GM13977 (cell line): ENCODE measurements at regions not wholly inside any gene's neighbourhood (a gene's known extent, or its start where the extent isn't known, plus 50 kb on each side); places are given as distances from the start of the nearest gene placed in this dataset.
"Not testable (repeated sequence)": the region's sequence is repeated elsewhere in the genome, so short reads cannot be mapped to it uniquely, and the experiment has no call there.

ENCODE experiments used
- DNase-seq: peaks from one replicate; pipeline ENCODE4 v3.0.0; 2012; ENCODE audit warnings: low spot score
- in situ Hi-C: fragments of 300-500 bp; cut with MboI; formaldehyde crosslinking; loops from one replicate; pipeline ENCODE4 v1.12.0; 2022; ENCODE audit warnings: low sequenced_read_pairs, low pct_unique_long_range_greater_than_20kb, mixed read lengths, inconsistent platforms; ENCODE audit not compliant: unreplicated experiment
- TF ChIP-seq, protein P1 (sequence below): IDR thresholded peaks from 2 replicates; pipeline ENCODE4 v1.5.1; 2012; ENCODE audit warnings: mild to moderate bottlenecking, control low read depth; ENCODE audit not compliant: insufficient read depth; ENCODE audit errors: extremely low read depth, missing control alignments

DNA sequence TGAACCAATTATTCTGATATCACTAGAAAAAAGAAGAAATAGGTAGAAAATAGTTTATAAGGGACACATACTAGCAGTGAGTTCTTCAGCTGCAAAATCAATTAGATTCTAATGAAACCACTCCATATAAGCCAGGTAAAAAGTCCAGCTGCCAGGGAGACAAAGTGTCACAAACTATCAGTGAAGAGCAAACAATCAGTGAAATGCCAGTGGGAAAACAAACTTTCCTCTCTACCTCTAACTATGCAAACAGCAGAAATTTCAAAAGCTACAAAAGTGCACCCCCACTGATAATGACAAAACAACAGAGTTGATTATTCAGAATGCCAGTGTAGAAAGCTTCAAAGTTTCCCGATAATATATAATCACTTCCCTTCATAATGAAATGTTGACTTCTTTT, 637.2 kb upstream of the ITGA1 start:
- TF ChIP-seq, protein P1, sequence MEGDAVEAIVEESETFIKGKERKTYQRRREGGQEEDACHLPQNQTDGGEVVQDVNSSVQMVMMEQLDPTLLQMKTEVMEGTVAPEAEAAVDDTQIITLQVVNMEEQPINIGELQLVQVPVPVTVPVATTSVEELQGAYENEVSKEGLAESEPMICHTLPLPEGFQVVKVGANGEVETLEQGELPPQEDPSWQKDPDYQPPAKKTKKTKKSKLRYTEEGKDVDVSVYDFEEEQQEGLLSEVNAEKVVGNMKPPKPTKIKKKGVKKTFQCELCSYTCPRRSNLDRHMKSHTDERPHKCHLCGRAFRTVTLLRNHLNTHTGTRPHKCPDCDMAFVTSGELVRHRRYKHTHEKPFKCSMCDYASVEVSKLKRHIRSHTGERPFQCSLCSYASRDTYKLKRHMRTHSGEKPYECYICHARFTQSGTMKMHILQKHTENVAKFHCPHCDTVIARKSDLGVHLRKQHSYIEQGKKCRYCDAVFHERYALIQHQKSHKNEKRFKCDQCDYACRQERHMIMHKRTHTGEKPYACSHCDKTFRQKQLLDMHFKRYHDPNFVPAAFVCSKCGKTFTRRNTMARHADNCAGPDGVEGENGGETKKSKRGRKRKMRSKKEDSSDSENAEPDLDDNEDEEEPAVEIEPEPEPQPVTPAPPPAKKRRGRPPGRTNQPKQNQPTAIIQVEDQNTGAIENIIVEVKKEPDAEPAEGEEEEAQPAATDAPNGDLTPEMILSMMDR: no peak
- DNase-seq: no peak
- in situ Hi-C loops: no loop called here

DNA sequence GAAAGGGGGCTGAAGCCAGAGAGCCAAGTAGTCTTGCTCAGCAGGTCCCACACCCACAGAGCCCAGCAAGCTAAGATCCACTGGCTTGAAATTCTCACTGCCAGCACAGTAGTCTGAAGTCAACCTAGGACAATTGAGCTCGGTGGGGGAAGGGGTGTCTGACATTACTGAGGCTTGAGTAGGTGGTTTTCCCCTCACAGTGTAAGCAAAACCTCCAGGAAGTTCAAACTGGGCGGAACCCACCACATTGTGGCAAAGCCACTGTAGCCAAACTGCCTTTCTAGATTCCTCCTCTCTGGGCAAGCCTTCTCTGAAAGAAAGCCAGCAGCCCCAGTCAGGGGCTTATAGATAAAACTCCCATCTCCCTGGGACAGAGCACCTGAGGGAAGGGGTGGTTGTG, 630.9 kb upstream of the ITGA1 start:
- in situ Hi-C loops: not testable (repeated sequence)

DNA sequence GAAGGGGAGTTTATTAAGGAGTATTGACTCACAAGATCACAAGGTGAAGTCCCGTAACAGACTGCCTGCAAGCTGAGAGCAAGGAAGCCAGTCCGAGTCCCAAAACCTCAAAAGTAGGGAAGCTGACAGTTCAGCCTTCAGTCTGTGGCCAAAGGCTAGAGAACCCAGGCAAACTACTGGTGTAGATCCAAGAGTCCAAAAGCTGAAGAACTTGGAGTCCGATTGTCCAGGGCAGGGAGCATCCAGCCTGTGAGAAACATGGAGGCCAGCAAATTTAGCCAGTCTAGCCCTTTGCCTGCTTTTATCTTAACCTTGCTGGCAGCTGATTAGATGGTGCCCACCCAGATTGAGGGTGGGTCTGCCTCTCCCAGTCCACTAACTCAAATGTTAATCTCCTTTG, 621.9 kb upstream of the ITGA1 start:
- DNase-seq, in situ Hi-C loops: not testable (repeated sequence)

More for the DNA sequence above, 630.9 kb upstream of the ITGA1 start:
- DNase-seq: not testable (repeated sequence)

GRCh38 chr5:52173133-52173532, 614.6 kb upstream of the ITGA1 start:
- in situ Hi-C loops: no loop called here
- DNase-seq: no peak
- TF ChIP-seq, protein P1: no peak

- TF ChIP-seq, protein P1: no peak
- no peak for DNase-seq
- in situ Hi-C loops: no loop called here
Observed at GRCh38 chr5:52177193-52177592, 610.5 kb upstream of the ITGA1 start.

DNA sequence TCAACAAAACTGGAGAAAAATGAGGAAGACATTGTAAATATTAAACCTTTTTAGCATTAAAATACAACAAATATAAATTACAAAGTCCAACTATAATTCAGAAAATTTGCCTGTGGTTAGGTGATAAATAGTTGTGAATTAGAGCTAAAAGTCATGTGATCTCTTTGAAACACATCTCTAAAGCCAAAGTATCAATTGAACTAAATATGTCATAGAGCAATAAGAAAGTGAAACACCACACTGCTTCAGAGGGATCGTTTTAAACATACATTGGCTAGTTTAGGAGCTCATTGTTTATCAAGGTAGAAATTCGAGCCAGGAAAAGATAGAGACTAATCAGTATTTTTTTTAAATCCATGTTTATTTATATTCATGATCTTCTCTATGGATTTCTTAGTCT, 606.3 kb upstream of the ITGA1 start:
- DNase-seq: no peak
- TF ChIP-seq, protein P1: no peak
- in situ Hi-C loops: no loop called here

- TF ChIP-seq, protein P1: no peak
- DNase-seq: no peak
- in situ Hi-C loops: no loop called here
Observed at GRCh38 chr5:52190737-52191136, 597.0 kb upstream of the ITGA1 start.

DNA sequence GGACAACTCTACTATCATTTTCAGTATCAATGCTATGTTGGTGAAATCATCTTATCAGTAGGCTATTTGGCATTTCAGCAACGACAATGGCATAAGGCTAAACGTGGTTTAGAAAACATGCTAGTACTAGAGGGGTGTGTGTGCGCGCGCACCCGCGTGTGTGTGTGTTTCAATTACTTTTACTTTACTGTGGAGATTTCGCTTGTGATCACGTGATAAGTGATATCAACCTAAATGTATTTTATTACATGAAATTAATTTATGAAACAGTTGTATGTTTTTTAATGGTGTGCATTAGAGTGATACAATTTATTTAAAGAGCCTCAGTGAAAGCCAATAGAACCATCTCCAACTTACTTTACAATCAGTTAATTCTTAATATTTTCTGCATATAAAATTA, 587.9 kb upstream of the ITGA1 start:
- TF ChIP-seq, protein P1: no peak
- DNase-seq: no peak
- in situ Hi-C loops: no loop called here
